Cardiac muscle cell (in vitro differentiated cells and primary cell): ENCODE measurements at regions not wholly inside any gene's neighbourhood (a gene's known extent, or its start where the extent isn't known, plus 50 kb on each side); places are given as distances from the start of the nearest gene placed in this dataset.
"Not testable (repeated sequence)": the region's sequence is repeated elsewhere in the genome, so short reads cannot be mapped to it uniquely, and the experiment has no call there.

Experiments used
- DNase-seq, 2 donors: peaks; one replicate each; pipeline versions ENCODE4 v3.0.0 to v3.0.0-alpha.2; 2010 to 2017; ENCODE audit warnings: low read depth in 1 of 2, low spot score in 1 of 2
- H3K27ac ChIP-seq: fragments of 200-600 bp; sonication (generic); 2 replicates; pipeline ENCODE4 v1.5.1; 2016
- H3K27me3 ChIP-seq: fragments of 200-600 bp; sonication (generic); 2 replicates; pipeline ENCODE4 v1.6.0; 2016; ENCODE audit warnings: control low read depth
- H3K36me3 ChIP-seq: fragments of 200-600 bp; sonication (generic); 2 replicates; pipeline ENCODE4 v1.5.1; 2016; ENCODE audit warnings: control low read depth
- H3K4me1 ChIP-seq: fragments of 200-600 bp; sonication (generic); 2 replicates; pipeline ENCODE4 v1.8.1; 2017; ENCODE audit warnings: low read depth, mild to moderate bottlenecking, mixed run types
- H3K4me3 ChIP-seq: fragments of 200-600 bp; sonication (generic); 2 replicates; pipeline ENCODE4 v1.5.1; 2016; ENCODE audit warnings: mild to moderate bottlenecking
- H3K9me3 ChIP-seq: fragments of 200-600 bp; sonication (generic); 2 replicates; pipeline ENCODE4 v1.5.1; 2017; ENCODE audit warnings: low read depth, mild to moderate bottlenecking, control low read depth
- TF ChIP-seq, protein P1 (sequence below): IDR thresholded peaks from 2 replicates; pipeline ENCODE4 v1.5.1; 2012; ENCODE audit warnings: low read depth, mild to moderate bottlenecking, low read length

DNA sequence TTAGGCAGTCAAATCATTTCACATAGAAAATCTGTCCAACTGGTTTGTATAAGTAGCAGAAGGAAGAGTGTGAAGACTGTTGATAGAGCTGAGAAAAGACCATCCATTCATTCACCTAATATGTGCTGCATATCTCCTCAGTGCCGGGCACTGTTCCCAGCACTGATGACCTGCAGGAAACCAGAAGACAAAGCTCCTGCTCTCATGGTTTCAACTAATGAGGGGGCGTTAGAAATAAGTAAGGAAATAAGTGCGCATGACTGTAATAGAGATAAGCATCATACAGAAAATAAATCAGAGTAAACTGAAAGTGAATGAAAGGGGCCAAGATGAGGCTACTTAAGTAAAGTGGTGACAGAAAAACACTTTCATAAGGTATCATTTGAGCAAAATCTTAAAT, 427.5 kb upstream of the CDH20 start:
- peak in 1 of 2 donors; percentile 30 for DNase-seq
- no peaks in the 10 kb centered on the region for H3K27me3 ChIP-seq
- no peaks in the 10 kb centered on the region for H3K9me3 ChIP-seq
- H3K4me1 ChIP-seq = no peaks in the 10 kb centered on the region
- H3K36me3 ChIP-seq = no peaks in the 10 kb centered on the region
- no peak overlapping the region for H3K27ac ChIP-seq
- TF ChIP-seq, protein P1, sequence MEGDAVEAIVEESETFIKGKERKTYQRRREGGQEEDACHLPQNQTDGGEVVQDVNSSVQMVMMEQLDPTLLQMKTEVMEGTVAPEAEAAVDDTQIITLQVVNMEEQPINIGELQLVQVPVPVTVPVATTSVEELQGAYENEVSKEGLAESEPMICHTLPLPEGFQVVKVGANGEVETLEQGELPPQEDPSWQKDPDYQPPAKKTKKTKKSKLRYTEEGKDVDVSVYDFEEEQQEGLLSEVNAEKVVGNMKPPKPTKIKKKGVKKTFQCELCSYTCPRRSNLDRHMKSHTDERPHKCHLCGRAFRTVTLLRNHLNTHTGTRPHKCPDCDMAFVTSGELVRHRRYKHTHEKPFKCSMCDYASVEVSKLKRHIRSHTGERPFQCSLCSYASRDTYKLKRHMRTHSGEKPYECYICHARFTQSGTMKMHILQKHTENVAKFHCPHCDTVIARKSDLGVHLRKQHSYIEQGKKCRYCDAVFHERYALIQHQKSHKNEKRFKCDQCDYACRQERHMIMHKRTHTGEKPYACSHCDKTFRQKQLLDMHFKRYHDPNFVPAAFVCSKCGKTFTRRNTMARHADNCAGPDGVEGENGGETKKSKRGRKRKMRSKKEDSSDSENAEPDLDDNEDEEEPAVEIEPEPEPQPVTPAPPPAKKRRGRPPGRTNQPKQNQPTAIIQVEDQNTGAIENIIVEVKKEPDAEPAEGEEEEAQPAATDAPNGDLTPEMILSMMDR = no peak
- no peak overlapping the region for H3K4me3 ChIP-seq

- DNase-seq = peak in 1 of 2 donors; percentile 3
- Histone ChIP-seq H3K9me3 (no peaks in the 10 kb centered on the region), H3K27ac (no peak overlapping the region), H3K4me1 (no peaks in the 10 kb centered on the region), H3K4me3 (no peak overlapping the region), H3K36me3 (no peaks in the 10 kb centered on the region), H3K27me3 (no peaks in the 10 kb centered on the region)
- TF ChIP-seq, protein P1 = no peak
Measured at GRCh38 chr18:60910534-60910933, 422.7 kb upstream of the CDH20 start.

DNA sequence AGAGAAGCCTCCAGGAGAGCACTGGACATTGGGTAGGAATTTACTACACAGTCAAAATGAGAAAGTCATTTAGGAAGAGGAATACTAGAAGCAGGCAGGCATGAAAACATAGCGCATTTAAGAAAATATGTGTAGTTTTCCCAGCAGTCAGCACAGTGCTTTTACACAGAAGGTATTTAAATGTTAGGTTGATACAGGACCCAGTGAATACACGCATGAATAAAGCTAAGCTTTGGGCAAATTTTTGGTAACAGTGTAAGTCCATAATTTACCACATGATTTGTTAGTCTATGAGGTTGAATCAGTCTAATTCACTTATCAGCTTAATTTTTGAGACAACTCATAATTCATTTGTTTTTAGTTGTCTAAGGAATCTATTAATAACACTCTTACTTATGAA, 421.7 kb upstream of the CDH20 start:
- no peak for DNase-seq
- TF ChIP-seq, protein P1 = no peak
- Histone ChIP-seq H3K4me3 (no peak overlapping the region), H3K27ac (no peak overlapping the region), H3K9me3 (no peaks in the 10 kb centered on the region), H3K27me3 (no peaks in the 10 kb centered on the region), H3K4me1 (no peaks in the 10 kb centered on the region), H3K36me3 (no peaks in the 10 kb centered on the region)

DNA sequence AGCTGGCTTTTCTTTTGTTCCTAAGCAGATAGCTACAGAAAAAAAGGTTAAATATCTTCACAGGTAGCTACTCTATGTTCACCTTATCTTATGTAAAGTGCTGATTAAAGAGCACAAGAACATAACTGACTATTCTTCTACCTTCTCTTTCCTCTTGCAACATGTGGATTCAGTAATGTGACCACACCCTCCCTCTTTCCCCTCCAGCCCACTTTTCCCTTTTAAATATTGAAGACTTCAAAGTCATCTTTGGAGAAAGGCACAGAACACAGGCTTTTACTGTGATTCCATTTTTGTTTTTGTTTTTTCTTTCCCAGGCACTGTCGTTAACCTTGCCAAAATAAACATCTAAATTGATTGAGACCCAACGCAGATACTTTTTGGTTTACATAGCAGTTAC, 418.1 kb upstream of the CDH20 start:
- Histone ChIP-seq H3K36me3 (no peaks in the 10 kb centered on the region), H3K27me3 (no peaks in the 10 kb centered on the region), H3K27ac (no peak overlapping the region), H3K4me3 (no peak overlapping the region), H3K4me1 (no peaks in the 10 kb centered on the region), H3K9me3 (no peaks in the 10 kb centered on the region)
- no peak for DNase-seq
- TF ChIP-seq, protein P1 = no peak

DNA sequence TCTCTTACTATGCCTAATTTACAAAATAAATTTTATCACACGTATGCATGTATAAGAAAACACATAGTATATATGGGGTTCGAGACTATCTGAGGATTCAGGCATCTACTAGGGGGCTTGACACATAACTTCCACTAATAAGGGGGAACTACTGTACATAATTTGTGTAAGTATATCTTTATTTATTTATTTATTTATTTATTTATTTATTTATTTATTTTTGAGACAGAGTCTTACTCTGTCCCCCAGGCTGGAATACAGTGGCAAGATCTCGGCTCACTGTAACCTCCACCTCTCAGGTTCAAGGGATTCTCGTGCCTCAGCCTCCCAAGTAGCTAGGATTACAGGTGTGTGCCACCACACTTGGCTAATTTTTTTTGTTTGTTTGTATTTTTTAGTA, 414.4 kb upstream of the CDH20 start:
- not testable (repeated sequence) for H3K27me3 ChIP-seq, H3K9me3 ChIP-seq, DNase-seq, H3K4me1 ChIP-seq, H3K4me3 ChIP-seq, H3K36me3 ChIP-seq, H3K27ac ChIP-seq

DNA sequence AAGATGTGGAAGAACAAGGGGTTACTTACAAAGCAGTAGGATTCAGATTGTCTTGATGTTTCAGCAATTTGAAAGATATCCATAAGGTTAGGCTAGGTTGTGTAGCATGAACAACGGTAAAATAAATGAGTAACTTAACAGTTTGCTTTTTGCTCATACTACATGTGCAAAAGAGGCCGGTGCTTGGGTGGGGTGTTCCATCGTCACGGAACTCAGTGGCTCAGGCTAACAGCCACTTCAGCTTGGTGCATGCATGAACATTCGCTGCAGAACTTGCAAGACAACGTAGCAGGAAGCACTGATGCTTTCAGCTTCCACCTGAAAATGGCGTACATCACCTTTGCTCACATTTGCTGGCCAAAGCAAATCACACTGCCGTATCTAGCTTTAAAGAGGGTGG, 407.3 kb upstream of the CDH20 start:
- TF ChIP-seq, protein P1 = no peak

More for the DNA sequence above, 407.3 kb upstream of the CDH20 start:
- Histone ChIP-seq H3K4me3 (no peak overlapping the region), H3K27me3 (no peaks in the 10 kb centered on the region), H3K9me3 (no peaks in the 10 kb centered on the region), H3K27ac (no peak overlapping the region), H3K36me3 (no peaks in the 10 kb centered on the region), H3K4me1 (no peaks in the 10 kb centered on the region)
- DNase-seq = no peak
